ENCODE measurements at regions not wholly inside any gene's neighbourhood (a gene's known extent, or its start where the extent isn't known, plus 50 kb on each side); places are given as distances from the start of the nearest gene placed in this dataset. TPM values are rescaled to one million over a fixed set of nuclear protein-coding genes. Genes with fewer than 3 reads are reported as not detected.

- TF ChIP-seq, protein P1, sequence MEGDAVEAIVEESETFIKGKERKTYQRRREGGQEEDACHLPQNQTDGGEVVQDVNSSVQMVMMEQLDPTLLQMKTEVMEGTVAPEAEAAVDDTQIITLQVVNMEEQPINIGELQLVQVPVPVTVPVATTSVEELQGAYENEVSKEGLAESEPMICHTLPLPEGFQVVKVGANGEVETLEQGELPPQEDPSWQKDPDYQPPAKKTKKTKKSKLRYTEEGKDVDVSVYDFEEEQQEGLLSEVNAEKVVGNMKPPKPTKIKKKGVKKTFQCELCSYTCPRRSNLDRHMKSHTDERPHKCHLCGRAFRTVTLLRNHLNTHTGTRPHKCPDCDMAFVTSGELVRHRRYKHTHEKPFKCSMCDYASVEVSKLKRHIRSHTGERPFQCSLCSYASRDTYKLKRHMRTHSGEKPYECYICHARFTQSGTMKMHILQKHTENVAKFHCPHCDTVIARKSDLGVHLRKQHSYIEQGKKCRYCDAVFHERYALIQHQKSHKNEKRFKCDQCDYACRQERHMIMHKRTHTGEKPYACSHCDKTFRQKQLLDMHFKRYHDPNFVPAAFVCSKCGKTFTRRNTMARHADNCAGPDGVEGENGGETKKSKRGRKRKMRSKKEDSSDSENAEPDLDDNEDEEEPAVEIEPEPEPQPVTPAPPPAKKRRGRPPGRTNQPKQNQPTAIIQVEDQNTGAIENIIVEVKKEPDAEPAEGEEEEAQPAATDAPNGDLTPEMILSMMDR (IDR thresholded peaks at IDR 0.05), result no peak
- no peak for TF ChIP-seq POLR2A (IDR thresholded peaks at IDR 0.05)
Observed at GRCh38 chr9:99762470-99762869, 59.2 kb upstream of the NR4A3 start.

More at GRCh38 chr9:99762470-99762869, 59.2 kb upstream of the NR4A3 start:
- Histone ChIP-seq H3K9me3 (no peaks in the 10 kb centered on the region), H3K27me3 (no peaks in the 10 kb centered on the region), H3K4me1 (no peaks in the 10 kb centered on the region), H3K27ac (no peak overlapping the region), H3K36me3 (no peaks in the 10 kb centered on the region), H3K4me3 (replicated peaks in 1 of 3) (no peak overlapping the region)
- 77 to 82% methylated on average over 3 of the region's 3 CpGs for WGBS, 2 donors
- intact Hi-C loops (cut with DNase I), result no loop called here
- no peak for DNase-seq

Small RNAs in the stretch of these regions (small RNA-seq; reads per million reads assigned to genes)
- not detected for gene AL137067.1
- gene AL137067.2, result not detected

Measured in thyroid gland (tissue), 4 donors.